GM23338 (cell line): ENCODE measurements at regions not wholly inside any gene's neighbourhood (a gene's known extent, or its start where the extent isn't known, plus 50 kb on each side); places are given as distances from the start of the nearest gene placed in this dataset.

ENCODE experiments used
- ATAC-seq: fragments of 200-7000 bp; cut with Tn5 transposase; 3 replicates; pipeline ENCODE4 v1.9.1; 2020
- DNase-seq: peaks from one replicate; pipeline ENCODE4 v3.0.0-alpha.2; 2015; ENCODE audit warnings: low spot score
- H2AFZ ChIP-seq: fragments of 200-600 bp; sonication (generic); 2 replicates; pipeline ENCODE4 v1.8.0; 2016; ENCODE audit warnings: antibody characterized with exemption, mild to moderate bottlenecking, moderate library complexity
- H3F3A ChIP-seq: fragments of 200-600 bp; sonication (generic); replicated peaks from 2 replicates; pipeline ENCODE4 v1.8.0; 2017; ENCODE audit warnings: antibody characterized with exemption, mixed run types, low read depth
- H3K27ac ChIP-seq: fragments of 200-600 bp; sonication (generic); 2 replicates; pipeline ENCODE4 v1.6.1; 2016; ENCODE audit warnings: low read depth
- H3K27me3 ChIP-seq: fragments of 200-600 bp; sonication (generic); 2 replicates; pipeline ENCODE4 v1.8.0; 2016; ENCODE audit warnings: mild to moderate bottlenecking, mixed run types, moderate library complexity; ENCODE audit not compliant: insufficient read depth
- H3K36me3 ChIP-seq: fragments of 200-600 bp; sonication (generic); 2 replicates; pipeline ENCODE4 v1.8.0; 2016; ENCODE audit warnings: mild to moderate bottlenecking; ENCODE audit not compliant: insufficient read depth
- H3K4me1 ChIP-seq: fragments of 200-600 bp; sonication (generic); 2 replicates; pipeline ENCODE4 v1.8.0; 2016; ENCODE audit warnings: mild to moderate bottlenecking, moderate library complexity; ENCODE audit not compliant: insufficient read depth
- H3K4me2 ChIP-seq: fragments of 200-600 bp; sonication (generic); 2 replicates; pipeline ENCODE4 v1.7.1; 2017; ENCODE audit warnings: mixed run types
- H3K4me3 ChIP-seq: fragments of 200-600 bp; sonication (generic); 2 replicates; pipeline ENCODE4 v1.6.1; 2016; ENCODE audit warnings: mixed run types
- H3K79me2 ChIP-seq: fragments of 200-600 bp; sonication (generic); replicated peaks from 2 replicates; pipeline ENCODE4 v1.8.0; 2017; ENCODE audit warnings: mild to moderate bottlenecking; ENCODE audit not compliant: insufficient read depth
- H3K9me2 ChIP-seq: fragments of 200-600 bp; sonication (generic); 2 replicates; pipeline ENCODE4 v1.8.0; 2017; ENCODE audit not compliant: insufficient read depth
- H4K20me1 ChIP-seq: fragments of 200-600 bp; sonication (generic); replicated peaks from 2 replicates; pipeline ENCODE4 v1.8.0; 2017; ENCODE audit warnings: mild to moderate bottlenecking; ENCODE audit not compliant: insufficient read depth
- H3K27ac Mint-ChIP-seq: 2 replicates; pipeline ENCODE4 v1.8.0; 2020; ENCODE audit warnings: inconsistent platforms, mild to moderate bottlenecking, moderate library complexity, mixed read lengths
- H3K27me3 Mint-ChIP-seq: 3 replicates; pipeline ENCODE4 v1.8.0; 2022; ENCODE audit warnings: low read depth, mild to moderate bottlenecking, moderate library complexity, mixed read lengths, inconsistent platforms; ENCODE audit not compliant: insufficient read depth, poor library complexity
- H3K36me3 Mint-ChIP-seq: 3 replicates; pipeline ENCODE4 v1.8.0; 2021; ENCODE audit warnings: low read depth, mild to moderate bottlenecking, inconsistent platforms, moderate library complexity, mixed read lengths
- H3K4me1 Mint-ChIP-seq: 3 replicates; pipeline ENCODE4 v1.8.0; 2020; ENCODE audit warnings: mild to moderate bottlenecking, inconsistent platforms, mixed read lengths
- H3K4me3 Mint-ChIP-seq: 3 replicates; pipeline ENCODE4 v1.8.0; 2021; ENCODE audit warnings: moderate library complexity, mild to moderate bottlenecking, inconsistent platforms, mixed read lengths
- H3K9me3 Mint-ChIP-seq: 3 replicates; pipeline ENCODE4 v1.8.0; 2020; ENCODE audit warnings: moderate library complexity, mild to moderate bottlenecking, inconsistent platforms, mixed read lengths
- CREB1 ChIP-seq: fragments of 250-450 bp; sonication (Bioruptor Pico); IDR thresholded peaks from 2 replicates; pipeline ENCODE4 v1.5.0; 2020; ENCODE audit warnings: low read depth, mild to moderate bottlenecking, moderate library complexity
- CTCF ChIP-seq, 2 experiments: fragments of 200-600 bp in 1 of 2; sonication (generic) in 1 of 2; conservative IDR thresholded peaks; 2 replicates each; pipeline versions ENCODE4 v1.5.1 to v1.6.1; 2016 to 2017; ENCODE audit warnings: antibody characterized with exemption in 2 of 2, low read depth in 2 of 2, mild to moderate bottlenecking in 2 of 2, moderate library complexity in 1 of 2
- EZH2 ChIP-seq: fragments of 200-600 bp; sonication (generic); IDR thresholded peaks from one replicate; pipeline ENCODE4 v1.8.0; 2017; ENCODE audit warnings: antibody characterized with exemption, mild to moderate bottlenecking, low read depth; ENCODE audit not compliant: unreplicated experiment
- EZH2phosphoT487 ChIP-seq: fragments of 200-600 bp; sonication (generic); IDR thresholded peaks from one replicate; pipeline ENCODE4 v1.8.1; 2018; ENCODE audit warnings: antibody characterized with exemption; ENCODE audit not compliant: unreplicated experiment
- JUNB ChIP-seq: IDR thresholded peaks from one replicate; pipeline ENCODE4 v1.6.1; 2016; ENCODE audit warnings: antibody characterized with exemption; ENCODE audit not compliant: unreplicated experiment
- POLR2AphosphoS5 ChIP-seq: IDR thresholded peaks from 2 replicates; pipeline ENCODE4 v1.6.1; 2016; ENCODE audit warnings: antibody characterized with exemption, low read depth
- REST ChIP-seq: IDR thresholded peaks from one replicate; pipeline ENCODE4 v1.6.1; 2018; ENCODE audit warnings: antibody characterized with exemption; ENCODE audit not compliant: unreplicated experiment
- STAT1 ChIP-seq: IDR thresholded peaks from one replicate; pipeline ENCODE4 v1.6.1; 2016; ENCODE audit warnings: antibody characterized with exemption; ENCODE audit not compliant: unreplicated experiment
- ZNF114 ChIP-seq: fragments of 250-450 bp; sonication (Bioruptor Pico); IDR thresholded peaks from 2 replicates; pipeline ENCODE4 v1.5.0; 2020; ENCODE audit warnings: mild to moderate bottlenecking, moderate library complexity
- ZNF462 ChIP-seq: fragments of 250-450 bp; sonication (Bioruptor Pico); IDR thresholded peaks from 2 replicates; pipeline ENCODE4 v1.5.0; 2020; ENCODE audit warnings: mild to moderate bottlenecking, moderate library complexity

- H2AFZ ChIP-seq = no peak overlapping the region
- no peaks in the 10 kb centered on the region for H4K20me1 ChIP-seq
- TF ChIP-seq ZNF114 = no peak
- TF ChIP-seq EZH2 = no peak
- TF ChIP-seq POLR2AphosphoS5 = no peak
- TF ChIP-seq REST = no peak
- no peak for TF ChIP-seq CREB1 (CRISPR knock-in tag)
- no peak for TF ChIP-seq ZNF462 (CRISPR knock-in tag)
- no peak for TF ChIP-seq STAT1
- no peak for TF ChIP-seq JUNB
- TF ChIP-seq CTCF (conservative IDR thresholded peaks at IDR 0.05; ENCODE audit: low read depth in 2 of 2) = no peak
- no peak for TF ChIP-seq EZH2phosphoT487
- no peaks in the 10 kb centered on the region for H3K36me3 ChIP-seq
- H3K27me3 ChIP-seq = no peaks in the 10 kb centered on the region
- H3K27ac Mint-ChIP-seq = no peak overlapping the region
- H3K9me3 Mint-ChIP-seq = peaks cover 65% of the 10 kb centered on the region
- H3K27me3 Mint-ChIP-seq = no peaks in the 10 kb centered on the region
- DNase-seq (no peak), ATAC-seq (no peak)
- no peak overlapping the region for H3K4me3 ChIP-seq
- H3K4me3 Mint-ChIP-seq = no peak overlapping the region
- H3K27ac ChIP-seq = no peak overlapping the region
- no peaks in the 10 kb centered on the region for H3K79me2 ChIP-seq
- H3F3A ChIP-seq = no peaks in the 10 kb centered on the region
- peaks cover 7% of the 10 kb centered on the region; the same call in 2 of the 3 replicates for H3K36me3 Mint-ChIP-seq
- H3K9me2 ChIP-seq = no peaks in the 10 kb centered on the region
- H3K4me1 ChIP-seq = 0 out of 2 replicates have a peak, but pooled peaks cover under 1% of the 10 kb centered on the region
- H3K4me1 Mint-ChIP-seq = no peaks in the 10 kb centered on the region
- H3K4me2 ChIP-seq = no peak overlapping the region
Observed at GRCh38 chr4:45776146-45776545, 347.7 kb downstream of the GABRG1 start.
